HAP-1 (cell line): ENCODE measurements at regions not wholly inside any gene's neighbourhood (a gene's known extent, or its start where the extent isn't known, plus 50 kb on each side); places are given as distances from the start of the nearest gene placed in this dataset.
A peak's percentile ranks its signal among the peaks of the same experiment; 100 is the strongest.

Source experiments
- DNase-seq, 2 experiments: peaks; one replicate each; pipeline ENCODE4 v3.0.0-alpha.2; 2016 to 2020; ENCODE audit warnings: low spot score in 2 of 2
- H3K27me3 ChIP-seq: fragments of 250-450 bp; sonication (Bioruptor Pico); 2 replicates; pipeline ENCODE4 v1.5.1; 2020; ENCODE audit warnings: low read depth, mild to moderate bottlenecking, moderate library complexity
- H3K36me3 ChIP-seq: fragments of 250-450 bp; sonication (Bioruptor Pico); replicated peaks from 2 replicates; pipeline ENCODE4 v1.5.1; 2020; ENCODE audit warnings: mild to moderate bottlenecking
- H3K4me1 ChIP-seq: fragments of 250-450 bp; sonication (Bioruptor Pico); 2 replicates; pipeline ENCODE4 v1.5.1; 2020; ENCODE audit warnings: mild to moderate bottlenecking
- H3K4me3 ChIP-seq: fragments of 250-450 bp; sonication (Bioruptor Pico); 2 replicates; pipeline ENCODE4 v1.5.1; 2020; ENCODE audit warnings: mild to moderate bottlenecking, moderate library complexity
- H3K9me3 ChIP-seq: fragments of 250-450 bp; sonication (Bioruptor Pico); 2 replicates; pipeline ENCODE4 v1.5.1; 2020; ENCODE audit warnings: mild to moderate bottlenecking, moderate library complexity
- in situ Hi-C: fragments of 300-500 bp; cut with MboI; formaldehyde crosslinking; loops from 3 replicates; pipeline ENCODE4 v1.14.3; 2020; ENCODE audit warnings: low sequenced_read_pairs, inconsistent platforms, mixed read lengths

DNA sequence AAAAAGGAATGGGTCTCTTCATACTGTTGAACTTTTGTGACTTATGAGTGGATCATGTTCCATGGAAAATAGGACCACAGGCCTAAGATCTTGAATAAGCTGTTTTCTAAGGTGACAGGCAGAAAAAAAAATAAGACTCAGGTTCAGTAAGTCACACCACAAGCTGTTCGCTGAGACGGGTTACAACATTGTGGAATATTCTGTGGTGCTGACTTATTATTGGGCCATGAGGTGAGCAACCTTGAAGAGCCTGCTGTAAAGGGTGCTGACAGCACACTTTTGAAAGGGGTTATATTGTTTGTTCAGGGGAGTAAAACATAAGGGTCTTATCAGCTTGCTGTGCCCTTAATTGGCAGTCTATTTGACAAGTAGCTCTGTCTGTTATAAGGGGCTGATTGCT is 439.8 kb upstream of the SLC14A2 start:
- H3K27me3 ChIP-seq, result no peaks in the 10 kb centered on the region
- H3K9me3 ChIP-seq, result no peaks in the 10 kb centered on the region
- H3K4me3 ChIP-seq, result no peak overlapping the region
- in situ Hi-C loops, result no loop called here
- no peaks in the 10 kb centered on the region for H3K4me1 ChIP-seq
- no peak for DNase-seq
- H3K36me3 ChIP-seq, result no peaks in the 10 kb centered on the region

DNA sequence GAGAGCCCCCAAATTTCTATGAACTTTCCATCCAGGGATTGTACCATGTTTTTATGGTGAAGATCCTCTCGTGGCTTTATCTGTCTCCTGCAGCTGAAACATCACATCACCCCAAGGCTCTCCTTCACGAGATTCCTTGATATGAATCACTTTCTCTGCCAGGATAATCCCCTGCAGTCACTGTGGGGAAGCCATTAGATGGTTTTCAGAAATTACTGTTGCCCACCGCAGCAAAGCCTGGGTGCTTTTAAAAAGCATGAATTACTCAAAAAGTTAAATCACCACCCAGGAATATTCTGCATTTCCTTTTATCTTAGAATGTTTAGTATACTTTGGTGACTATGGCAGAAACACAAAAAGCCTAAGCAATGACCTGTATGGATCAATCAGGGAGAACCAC is 428.4 kb upstream of the SLC14A2 start:
- DNase-seq, result no peak

DNA sequence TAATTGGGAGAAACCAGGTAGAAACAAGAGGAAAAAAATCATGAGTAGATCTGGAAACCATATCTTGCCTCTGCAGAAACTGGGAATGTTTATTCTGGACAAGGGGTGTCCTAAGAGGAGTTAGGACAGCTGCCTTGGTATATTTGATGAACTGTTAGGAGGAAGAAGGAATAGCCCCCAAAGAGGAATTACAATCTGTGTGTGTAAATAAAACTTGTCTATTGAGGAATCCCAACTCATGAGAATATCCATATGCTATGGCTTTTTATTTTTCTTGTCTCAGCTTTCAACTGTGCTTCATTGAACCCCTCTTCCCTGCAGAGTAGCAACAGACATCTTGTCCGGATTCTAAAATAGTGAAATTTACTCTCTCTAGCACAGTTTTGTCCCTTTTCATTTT is 423.5 kb upstream of the SLC14A2 start:
- no peaks in the 10 kb centered on the region for H3K4me1 ChIP-seq
- no peak overlapping the region for H3K4me3 ChIP-seq
- no peak for DNase-seq
- H3K9me3 ChIP-seq, result no peaks in the 10 kb centered on the region
- H3K27me3 ChIP-seq, result no peaks in the 10 kb centered on the region
- in situ Hi-C loops, result no loop called here
- H3K36me3 ChIP-seq, result no peaks in the 10 kb centered on the region

More for the DNA sequence above, 428.4 kb upstream of the SLC14A2 start:
- H3K4me1 ChIP-seq, result no peaks in the 10 kb centered on the region
- no peak overlapping the region for H3K4me3 ChIP-seq
- no peaks in the 10 kb centered on the region for H3K36me3 ChIP-seq
- H3K27me3 ChIP-seq, result no peaks in the 10 kb centered on the region
- in situ Hi-C loops, result no loop called here
- H3K9me3 ChIP-seq, result no peaks in the 10 kb centered on the region

DNA sequence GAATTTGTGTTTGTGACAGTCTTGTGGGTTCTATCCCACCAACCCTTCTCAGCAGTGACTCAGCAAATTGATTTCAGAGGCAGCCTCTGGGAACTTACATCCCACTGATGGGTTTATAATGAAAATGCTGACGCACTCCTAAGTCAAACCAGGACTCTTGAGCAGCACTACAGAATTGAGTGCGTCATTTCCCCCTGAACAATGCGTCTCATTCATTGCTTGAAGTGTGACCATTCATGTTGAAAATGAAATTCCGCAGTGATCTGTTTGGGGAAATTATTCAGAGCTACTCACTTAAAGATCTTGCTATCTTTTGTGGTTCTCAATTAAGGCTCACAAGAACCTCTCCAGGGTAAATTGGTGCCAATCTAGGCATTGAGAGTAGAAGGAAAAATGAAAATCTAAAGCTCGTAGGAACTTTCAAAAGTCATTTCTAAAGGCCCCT is 417.7 kb upstream of the SLC14A2 start:
- Histone ChIP-seq H3K4me3 (no peak overlapping the region), H3K36me3 (no peaks in the 10 kb centered on the region), H3K9me3 (no peaks in the 10 kb centered on the region), H3K27me3 (no peaks in the 10 kb centered on the region), H3K4me1 (no peaks in the 10 kb centered on the region)
- in situ Hi-C loops, result no loop called here
- DNase-seq, result no peak

DNA sequence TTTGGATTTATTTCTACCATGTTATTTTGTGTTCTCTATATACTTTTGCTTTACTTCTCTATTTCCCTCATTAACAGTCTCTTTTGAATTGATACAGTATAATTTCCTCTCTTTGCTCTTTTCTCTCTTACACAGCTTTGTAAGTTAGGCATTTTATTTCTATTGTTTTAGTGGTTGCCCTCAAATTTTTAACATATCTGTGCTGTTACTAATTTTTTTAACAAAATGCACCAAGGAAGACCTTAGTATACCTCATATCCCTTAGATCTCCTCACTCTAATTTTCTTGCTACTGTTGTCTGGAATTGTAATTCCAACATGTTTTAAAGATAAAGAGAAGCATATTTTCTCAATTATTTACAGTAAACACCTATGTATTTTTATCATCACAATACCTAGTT is 416.8 kb upstream of the SLC14A2 start:
- no peak for DNase-seq
- Histone ChIP-seq H3K9me3 (no peaks in the 10 kb centered on the region), H3K36me3 (no peaks in the 10 kb centered on the region), H3K4me1 (no peaks in the 10 kb centered on the region), H3K27me3 (no peaks in the 10 kb centered on the region), H3K4me3 (no peak overlapping the region)
- in situ Hi-C loops, result no loop called here

DNA sequence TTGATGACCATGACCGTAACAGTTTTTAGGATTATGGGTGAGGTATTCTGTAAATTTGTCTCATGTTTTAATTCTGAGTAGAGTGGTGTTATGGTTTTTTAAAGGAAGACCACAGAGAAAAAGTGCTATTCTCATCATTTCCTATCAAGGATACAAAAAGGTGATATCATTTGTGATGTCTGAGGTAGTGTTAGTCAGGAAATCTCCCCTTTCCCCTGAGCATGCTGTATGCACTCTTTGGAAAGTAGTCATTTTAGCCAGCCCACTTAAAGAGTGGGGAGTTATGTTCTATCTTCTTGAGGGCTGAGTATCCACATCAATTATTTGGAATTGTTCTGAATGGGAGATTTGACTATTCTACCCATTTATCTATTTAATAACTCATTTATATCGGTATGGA is 414.2 kb upstream of the SLC14A2 start:
- Histone ChIP-seq H3K27me3 (no peaks in the 10 kb centered on the region), H3K4me1 (no peaks in the 10 kb centered on the region), H3K36me3 (no peaks in the 10 kb centered on the region), H3K9me3 (no peaks in the 10 kb centered on the region), H3K4me3 (no peak overlapping the region)
- in situ Hi-C loops, result no loop called here
- no peak for DNase-seq

DNA sequence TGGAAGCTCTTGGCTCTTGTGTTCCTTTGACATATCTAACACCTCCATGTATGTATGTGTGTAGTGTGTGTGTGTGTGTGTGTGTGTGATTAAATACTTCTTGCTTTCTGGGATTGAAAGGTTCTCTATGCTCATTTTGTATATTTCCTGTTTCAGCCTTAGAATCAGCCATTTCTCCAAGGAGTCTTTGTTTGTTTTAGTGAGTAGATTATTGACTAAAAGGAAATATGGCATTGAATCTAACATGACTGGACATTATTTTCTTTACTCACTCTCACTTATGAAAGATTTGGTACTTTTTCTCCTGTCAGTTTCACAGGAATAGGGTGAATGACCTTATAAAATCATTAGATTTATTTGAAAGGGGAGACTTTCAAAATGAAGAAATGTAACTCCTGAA is 413.8 kb upstream of the SLC14A2 start:
- Histone ChIP-seq H3K27me3 (no peaks in the 10 kb centered on the region), H3K4me3 (no peak overlapping the region), H3K4me1 (no peaks in the 10 kb centered on the region), H3K9me3 (no peaks in the 10 kb centered on the region), H3K36me3 (no peaks in the 10 kb centered on the region)
- in situ Hi-C loops, result no loop called here
- DNase-seq, result no peak

DNA sequence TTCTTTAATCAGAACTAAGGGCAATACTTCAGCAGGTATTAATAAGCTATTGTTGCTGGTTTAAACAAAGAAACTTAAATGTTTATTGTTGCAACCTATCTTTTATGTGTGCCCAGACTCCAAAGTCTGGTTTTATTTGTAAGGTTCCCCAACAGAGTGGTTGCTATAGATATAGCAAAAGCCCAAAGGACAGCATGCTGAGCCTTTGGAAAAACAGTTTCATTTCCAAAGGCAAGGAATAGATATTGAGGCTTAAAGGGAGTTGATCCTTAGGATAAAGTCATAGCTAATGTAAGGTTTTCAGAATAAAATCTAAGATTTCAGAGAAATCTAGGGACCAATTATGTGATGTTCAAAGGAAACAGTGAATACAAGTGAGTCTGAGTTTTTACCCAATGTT is 413.2 kb upstream of the SLC14A2 start:
- Histone ChIP-seq H3K4me3 (no peak overlapping the region), H3K27me3 (no peaks in the 10 kb centered on the region), H3K9me3 (no peaks in the 10 kb centered on the region), H3K36me3 (no peaks in the 10 kb centered on the region), H3K4me1 (no peaks in the 10 kb centered on the region)
- no peak for DNase-seq
- in situ Hi-C loops, result no loop called here

DNA sequence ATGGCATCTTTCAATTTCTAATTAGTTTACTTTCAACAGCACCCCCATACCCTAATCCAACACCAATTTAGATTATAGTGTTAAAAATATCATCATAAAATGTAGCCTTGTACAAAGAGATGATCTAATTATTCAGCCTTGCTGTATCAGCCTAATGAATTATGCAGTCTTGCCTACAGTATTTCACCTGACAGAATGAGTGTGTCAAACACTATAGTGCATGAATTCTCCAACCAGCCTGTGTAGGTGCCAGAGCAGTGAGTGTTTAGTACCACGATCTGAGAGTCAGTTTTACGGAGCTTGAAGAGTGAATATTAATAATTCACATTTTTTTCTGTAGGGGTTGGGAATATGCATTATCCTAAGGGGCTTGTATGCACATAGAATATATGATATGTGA is 411.6 kb upstream of the SLC14A2 start:
- Histone ChIP-seq H3K9me3 (no peaks in the 10 kb centered on the region), H3K27me3 (no peaks in the 10 kb centered on the region), H3K4me1 (no peaks in the 10 kb centered on the region), H3K36me3 (no peaks in the 10 kb centered on the region), H3K4me3 (no peak overlapping the region)
- in situ Hi-C loops, result no loop called here
- no peak for DNase-seq

DNA sequence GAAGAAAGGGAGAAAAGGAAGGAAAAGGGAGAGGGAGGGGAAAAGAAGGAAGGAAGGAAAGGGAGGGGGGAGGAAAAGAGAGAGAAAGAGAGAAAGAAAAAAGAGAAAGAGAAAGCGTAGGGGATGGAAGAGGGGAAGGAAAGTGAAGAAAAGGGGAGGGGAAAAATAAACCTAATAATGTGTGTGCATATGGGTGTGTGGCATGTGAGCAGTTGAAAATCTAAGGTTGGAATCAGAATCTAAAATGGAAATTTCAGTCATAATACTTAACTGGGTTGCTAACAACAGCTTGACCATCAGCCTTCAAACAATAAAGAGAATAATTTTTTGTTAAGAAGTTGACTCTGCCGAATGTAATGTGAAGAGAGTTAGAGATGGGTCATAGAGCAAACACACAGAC is 407.9 kb upstream of the SLC14A2 start:
- in situ Hi-C loops, result no loop called here
- H3K27me3 ChIP-seq, result peaks cover 2% of the 10 kb centered on the region; the same call in 1 of the 2 replicates
- H3K4me1 ChIP-seq, result no peaks in the 10 kb centered on the region
- no peaks in the 10 kb centered on the region for H3K9me3 ChIP-seq
- H3K36me3 ChIP-seq, result no peaks in the 10 kb centered on the region
- no peak overlapping the region for H3K4me3 ChIP-seq
- no peak for DNase-seq

DNA sequence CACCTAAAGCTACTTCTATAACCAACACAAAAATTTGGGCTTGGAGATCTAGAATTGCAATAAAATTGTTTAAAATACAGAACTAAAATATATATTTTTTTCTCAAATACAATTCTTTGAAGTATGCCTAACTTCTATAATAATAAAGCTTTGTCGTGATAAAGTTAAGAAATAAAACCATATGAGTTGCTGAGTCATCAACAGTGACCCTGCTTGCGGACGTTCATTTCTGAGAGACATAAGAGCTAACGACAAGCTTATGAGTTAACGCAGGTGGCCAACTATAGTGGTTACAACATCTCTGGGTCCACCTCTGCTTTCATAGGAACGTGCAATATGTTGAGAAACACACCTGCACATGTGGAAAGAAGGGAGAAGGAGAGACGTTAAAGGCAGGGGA is 407.1 kb upstream of the SLC14A2 start:
- DNase-seq, result no peak
- H3K36me3 ChIP-seq, result no peaks in the 10 kb centered on the region
- no peaks in the 10 kb centered on the region for H3K9me3 ChIP-seq
- no peak overlapping the region for H3K4me3 ChIP-seq
- H3K4me1 ChIP-seq, result no peaks in the 10 kb centered on the region
- peaks cover 2% of the 10 kb centered on the region; the same call in 1 of the 2 replicates for H3K27me3 ChIP-seq
- in situ Hi-C loops, result no loop called here

DNA sequence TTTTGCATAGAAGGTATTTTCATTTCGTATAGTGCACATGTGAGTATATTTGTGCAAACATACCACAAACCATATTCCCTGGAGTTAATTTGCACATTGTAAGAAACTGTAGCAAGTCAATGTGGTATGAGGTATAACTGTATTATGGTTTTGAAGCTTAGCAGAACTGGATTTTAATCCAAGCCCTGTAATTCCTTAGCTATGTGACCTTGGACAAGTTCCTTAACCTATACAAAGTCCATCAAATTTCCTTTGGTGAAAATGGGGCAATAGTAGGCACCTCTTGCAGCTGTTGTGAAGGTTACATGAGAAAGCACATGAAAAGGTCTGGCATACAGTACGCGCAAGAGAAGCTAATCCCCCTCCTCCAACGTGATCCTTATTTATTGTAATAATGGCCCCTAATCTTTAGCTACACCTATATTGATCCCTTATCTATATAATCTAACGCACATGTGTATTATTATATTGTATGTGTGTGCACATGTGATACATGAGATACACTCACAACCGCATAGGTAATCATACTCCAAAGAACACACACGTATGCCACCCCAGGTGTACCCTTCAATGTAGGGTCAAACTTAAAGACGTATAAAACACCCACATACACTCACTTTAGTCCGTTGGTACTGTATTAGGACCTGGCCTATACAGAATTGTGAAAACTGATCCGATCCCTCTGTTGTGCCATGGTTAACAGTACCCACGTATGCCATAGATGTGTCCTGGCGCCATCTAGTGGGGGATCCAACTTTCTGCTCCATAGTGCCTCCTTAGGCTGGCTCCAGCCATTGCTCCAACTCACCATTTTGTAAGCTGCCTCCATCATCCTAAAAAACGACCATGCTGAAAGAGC is 402.9 kb upstream of the SLC14A2 start:
- Histone ChIP-seq H3K27me3 (peaks cover 2% of the 10 kb centered on the region; the same call in 1 of the 2 replicates), H3K4me3 (no peak overlapping the region), H3K9me3 (no peaks in the 10 kb centered on the region), H3K4me1 (no peaks in the 10 kb centered on the region), H3K36me3 (no peaks in the 10 kb centered on the region)
- peak; percentile 49 to 87 for DNase-seq
- in situ Hi-C loops, result no loop called here

DNA sequence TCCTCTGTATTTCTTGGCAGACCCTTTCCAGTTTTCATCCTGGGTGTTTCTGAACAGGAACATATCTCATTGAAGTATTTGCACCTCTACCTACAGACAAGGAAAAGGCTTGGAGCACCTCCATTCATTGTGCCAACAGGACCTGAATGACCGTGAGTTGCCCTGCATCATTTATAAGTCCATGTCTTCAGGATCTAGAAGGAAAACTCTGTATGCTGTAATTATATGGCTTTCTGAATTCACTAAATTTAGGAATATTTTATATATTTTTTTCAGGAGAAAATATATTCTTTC is 402.3 kb upstream of the SLC14A2 start:
- no peaks in the 10 kb centered on the region for H3K4me1 ChIP-seq
- H3K36me3 ChIP-seq, result no peaks in the 10 kb centered on the region
- H3K27me3 ChIP-seq, result peaks cover 2% of the 10 kb centered on the region; the same call in 1 of the 2 replicates
- in situ Hi-C loops, result no loop called here
- no peak overlapping the region for H3K4me3 ChIP-seq
- DNase-seq, result no peak
- H3K9me3 ChIP-seq, result no peaks in the 10 kb centered on the region

DNA sequence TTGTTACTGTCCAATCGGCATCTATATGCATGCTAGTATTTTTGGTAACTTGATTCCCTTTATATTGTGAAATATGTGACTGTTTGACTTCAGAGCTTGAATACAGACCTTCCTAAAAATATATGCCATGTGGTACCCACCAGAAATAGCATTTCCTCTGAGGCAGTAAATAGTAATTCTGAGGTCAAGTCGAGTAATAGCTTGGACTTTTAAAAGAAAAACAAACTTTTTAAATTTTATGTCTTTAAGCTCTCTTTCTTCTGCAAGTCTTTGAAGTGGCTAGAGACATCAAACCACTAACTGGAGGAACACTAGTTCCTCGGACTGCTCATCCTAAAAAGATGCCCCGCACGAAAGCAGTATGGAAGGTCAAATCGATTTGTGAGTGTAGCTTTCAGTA is 396.8 kb upstream of the SLC14A2 start:
- Histone ChIP-seq H3K9me3 (no peaks in the 10 kb centered on the region), H3K4me1 (no peaks in the 10 kb centered on the region), H3K27me3 (no peaks in the 10 kb centered on the region), H3K4me3 (no peak overlapping the region), H3K36me3 (no peaks in the 10 kb centered on the region)
- DNase-seq, result no peak
- in situ Hi-C loops, result no loop called here

DNA sequence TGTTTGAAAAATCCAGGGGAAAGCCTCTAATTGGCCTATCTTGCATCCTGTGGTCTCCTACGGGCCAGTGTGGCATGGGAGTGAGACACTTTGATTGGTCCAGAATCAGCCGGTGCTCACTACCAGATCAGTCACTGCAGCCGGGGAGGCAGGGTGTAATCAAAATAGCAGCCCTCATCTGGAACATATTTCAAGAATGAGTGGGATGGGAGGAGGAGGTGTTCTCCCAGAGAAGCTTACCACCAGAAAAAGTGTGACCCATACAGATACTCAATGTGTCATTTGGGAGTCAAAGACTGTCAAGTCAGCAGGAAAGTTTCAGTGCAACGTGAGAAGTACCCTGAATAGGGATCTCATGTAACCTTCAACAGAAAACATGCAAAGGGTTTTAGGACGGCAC is 393.9 kb upstream of the SLC14A2 start:
- no peaks in the 10 kb centered on the region for H3K9me3 ChIP-seq
- DNase-seq, result no peak
- in situ Hi-C loops, result no loop called here
- no peaks in the 10 kb centered on the region for H3K4me1 ChIP-seq
- H3K4me3 ChIP-seq, result no peak overlapping the region
- no peaks in the 10 kb centered on the region for H3K27me3 ChIP-seq
- H3K36me3 ChIP-seq, result no peaks in the 10 kb centered on the region
